SK-N-SH treated with all-trans-retinoic acid at 6 μM for 48 hours (cell line): ENCODE measurements at regions not wholly inside any gene's neighbourhood (a gene's known extent, or its start where the extent isn't known, plus 50 kb on each side); places are given as distances from the start of the nearest gene placed in this dataset.

ENCODE experiments used
- ARNTL ChIP-seq: fragments of 450-650 bp; formaldehyde crosslinking; IDR thresholded peaks from 2 replicates; pipeline ENCODE4 v1.5.0; 2020; ENCODE audit warnings: low read depth, mild to moderate bottlenecking, moderate library complexity, borderline replicate concordance
- CREB5 ChIP-seq: fragments of 250-450 bp; sonication (Bioruptor Pico); IDR thresholded peaks from 2 replicates; pipeline ENCODE4 v1.5.1; 2020; ENCODE audit warnings: low read depth, mild to moderate bottlenecking, moderate library complexity
- GLIS3 ChIP-seq: fragments of 250-450 bp; sonication (Bioruptor Pico); IDR thresholded peaks from 2 replicates; pipeline ENCODE4 v1.5.0; 2020; ENCODE audit warnings: mild to moderate bottlenecking, moderate library complexity
- OSR1 ChIP-seq: fragments of 250-450 bp; sonication (Bioruptor Pico); IDR thresholded peaks from 2 replicates; pipeline ENCODE4 v1.8.0; 2022; ENCODE audit warnings: moderate library complexity, mild to moderate bottlenecking, inconsistent platforms
- PATZ1 ChIP-seq: fragments of 250-450 bp; sonication (Bioruptor Pico); IDR thresholded peaks from 2 replicates; pipeline ENCODE4 v1.8.0; 2020; ENCODE audit warnings: mild to moderate bottlenecking, moderate library complexity, borderline replicate concordance
- POU6F1 ChIP-seq: fragments of 250-450 bp; sonication (Bioruptor Pico); IDR thresholded peaks from 2 replicates; pipeline ENCODE4 v1.8.0; 2021; ENCODE audit warnings: low read depth, mild to moderate bottlenecking, moderate library complexity, borderline replicate concordance
- PPARA ChIP-seq: fragments of 250-450 bp; sonication (Bioruptor Pico); IDR thresholded peaks from 2 replicates; pipeline ENCODE4 v1.5.0; 2020; ENCODE audit warnings: mild to moderate bottlenecking, borderline replicate concordance
- RARB ChIP-seq: fragments of 250-450 bp; sonication (Bioruptor Pico); IDR thresholded peaks from 2 replicates; pipeline ENCODE4 v1.8.0; 2021; ENCODE audit warnings: mild to moderate bottlenecking, moderate library complexity
- TCF4 ChIP-seq: fragments of 250-450 bp; sonication (Bioruptor Pico); IDR thresholded peaks from 2 replicates; pipeline ENCODE4 v1.8.0; 2021; ENCODE audit warnings: mild to moderate bottlenecking, moderate library complexity, borderline replicate concordance
- TSHZ2 ChIP-seq: fragments of 250-450 bp; sonication (Bioruptor Pico); IDR thresholded peaks from 2 replicates; pipeline ENCODE4 v1.5.0; 2020; ENCODE audit warnings: mild to moderate bottlenecking, moderate library complexity
- ZC3H10 ChIP-seq: fragments of 250-450 bp; sonication (Bioruptor Pico); IDR thresholded peaks from 2 replicates; pipeline ENCODE4 v1.5.1; 2021; ENCODE audit warnings: mild to moderate bottlenecking, moderate library complexity
- ZFP30 ChIP-seq: fragments of 450-650 bp; formaldehyde crosslinking; IDR thresholded peaks from 2 replicates; pipeline ENCODE4 v1.5.0; 2022; ENCODE audit warnings: mild to moderate bottlenecking, moderate library complexity

GRCh38 chr5:57346328-57346727, 136.3 kb downstream of the ACTBL2 start:
- TF ChIP-seq ARNTL (CRISPR knock-in tag) = no peak
- TF ChIP-seq PPARA (CRISPR knock-in tag) = no peak
- TF ChIP-seq OSR1 (CRISPR knock-in tag) = no peak
- no peak for TF ChIP-seq CREB5 (CRISPR knock-in tag)
- TF ChIP-seq GLIS3 (CRISPR knock-in tag) = no peak
- no peak for TF ChIP-seq PATZ1 (CRISPR knock-in tag)
- TF ChIP-seq ZFP30 (CRISPR knock-in tag) = no peak
- TF ChIP-seq TCF4 = no peak
- TF ChIP-seq RARB (CRISPR knock-in tag) = no peak
- TF ChIP-seq ZC3H10 = no peak
- TF ChIP-seq POU6F1 (CRISPR knock-in tag) = no peak
- TF ChIP-seq TSHZ2 (CRISPR knock-in tag) = no peak
